MCF 10A (cell line): ENCODE measurements at regions not wholly inside any gene's neighbourhood (a gene's known extent, or its start where the extent isn't known, plus 50 kb on each side); places are given as distances from the start of the nearest gene placed in this dataset.
A peak's percentile ranks its signal among the peaks of the same experiment; 100 is the strongest.

ENCODE experiments used
- BruUV-seq: library from RNA; stranded (reverse); fragments of 400-500 nt; replicated peaks from 2 replicates; lab custom pipeline; 2021; lab: Mats Ljungman, UMichigan
- CTCF ChIA-PET: fragments of 300-600 bp; sonication (Branson Sonifier 250); formaldehyde crosslinking; extraction: SDS; loops from one replicate; lab custom pipeline; 2021; ENCODE audit warnings: antibody characterized with exemption, inconsistent platforms; lab: Yijun Ruan, JAX
- POLR2A ChIA-PET: fragments of 300-600, 350-650 bp; sonication (Branson Sonifier 250); formaldehyde crosslinking; extraction: SDS; loops from one replicate; lab custom pipeline; 2020; ENCODE audit warnings: antibody characterized with exemption, inconsistent platforms; lab: Yijun Ruan, JAX
- DNase-seq: peaks from one replicate; pipeline ENCODE4 v3.0.0-alpha.2; 2018; ENCODE audit not compliant: unreplicated experiment
- H3K27ac Mint-ChIP-seq: one replicate; pipeline ENCODE4 v1.8.0; 2022; ENCODE audit warnings: mild to moderate bottlenecking, low read depth, mixed read lengths; ENCODE audit not compliant: unreplicated experiment
- H3K27me3 Mint-ChIP-seq: one replicate; pipeline ENCODE4 v1.8.0; 2022; ENCODE audit warnings: mixed read lengths; ENCODE audit not compliant: insufficient read depth, unreplicated experiment
- H3K36me3 Mint-ChIP-seq: one replicate; pipeline ENCODE4 v1.8.0; 2022; ENCODE audit warnings: mild to moderate bottlenecking, moderate library complexity, mixed read lengths; ENCODE audit not compliant: insufficient read depth, unreplicated experiment
- H3K4me1 Mint-ChIP-seq: one replicate; pipeline ENCODE4 v1.8.0; 2022; ENCODE audit warnings: mixed read lengths; ENCODE audit not compliant: insufficient read depth, unreplicated experiment
- H3K4me3 Mint-ChIP-seq: one replicate; pipeline ENCODE4 v1.8.0; 2022; ENCODE audit warnings: mild to moderate bottlenecking, moderate library complexity, mixed read lengths; ENCODE audit not compliant: unreplicated experiment
- H3K9me3 Mint-ChIP-seq: one replicate; pipeline ENCODE4 v1.8.0; 2022; ENCODE audit warnings: mixed read lengths; ENCODE audit not compliant: unreplicated experiment
- CTCF ChIP-seq: fragments of 200-600 bp; IDR thresholded peaks from one replicate; pipeline ENCODE4 v1.8.0; 2022; ENCODE audit warnings: antibody characterized with exemption, mild to moderate bottlenecking; ENCODE audit not compliant: unreplicated experiment
- intact Hi-C: fragments of 100-400 bp; cut with micrococcal nuclease; formaldehyde crosslinking; loops from 2 replicates; pipeline ENCODE4 v1.14.1; 2022

- no peak for TF ChIP-seq CTCF
- BruUV-seq, result no TSS peak
- peak; percentile 21 for DNase-seq
- Mint-ChIP-seq H3K27ac (no peak overlapping the region), H3K4me3 (no peak overlapping the region), H3K9me3 (no peaks in the 10 kb centered on the region), H3K27me3 (peaks cover 73% of the 10 kb centered on the region), H3K36me3 (no peaks in the 10 kb centered on the region), H3K4me1 (no peaks in the 10 kb centered on the region)
- ChIA-PET CTCF (interaction anchor here (0.7 kb wide), 1 partner anchor 124 kb away, joined by 5 read pairs; no protein-coding TSS in a partner anchor), POLR2A (no interaction called here)
- intact Hi-C loops, result no loop called here
Observed at GRCh38 chr14:92253381-92253894, 69.5 kb upstream of the SLC24A4 start.

DNA sequence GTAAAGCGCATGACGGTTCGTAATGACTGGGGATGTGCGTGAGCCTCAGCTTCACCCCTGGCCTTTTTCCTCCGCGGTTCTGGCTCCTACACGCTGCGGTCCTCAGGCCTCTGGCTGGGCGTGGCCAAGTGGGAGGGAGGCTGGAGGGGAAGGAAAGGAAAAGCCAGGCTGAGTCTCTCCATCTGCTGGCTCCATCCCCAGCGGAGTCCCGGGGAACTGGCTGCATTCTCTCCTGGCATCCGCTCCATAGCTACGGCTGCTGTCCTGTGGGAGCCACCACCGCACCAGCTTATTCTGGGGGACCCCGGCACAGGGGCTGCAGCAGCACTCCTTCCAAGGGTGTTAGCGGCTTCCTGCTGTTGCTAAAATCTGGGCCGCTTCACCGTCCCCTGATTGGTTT lies 68.2 kb upstream of the SLC24A4 start:
- ChIA-PET POLR2A (interaction anchor here (1.6 kb wide), 1 partner anchor 9 kb away, joined by 3 read pairs; no protein-coding TSS in a partner anchor), CTCF (interaction anchor here (0.6 to 1.1 kb wide), 2 partner anchors 218 to 431 kb away, joined by 3 read pairs; no protein-coding TSS in a partner anchor)
- no TSS peak for BruUV-seq
- peaks cover 71% of the 10 kb centered on the region for H3K27me3 Mint-ChIP-seq
- intact Hi-C loops, result no loop called here
- TF ChIP-seq CTCF, result no peak
- H3K9me3 Mint-ChIP-seq, result no peaks in the 10 kb centered on the region
- no peak overlapping the region for H3K27ac Mint-ChIP-seq
- no peaks in the 10 kb centered on the region for H3K36me3 Mint-ChIP-seq
- H3K4me1 Mint-ChIP-seq, result no peaks in the 10 kb centered on the region
- no peak overlapping the region for H3K4me3 Mint-ChIP-seq
- no peak for DNase-seq

DNA sequence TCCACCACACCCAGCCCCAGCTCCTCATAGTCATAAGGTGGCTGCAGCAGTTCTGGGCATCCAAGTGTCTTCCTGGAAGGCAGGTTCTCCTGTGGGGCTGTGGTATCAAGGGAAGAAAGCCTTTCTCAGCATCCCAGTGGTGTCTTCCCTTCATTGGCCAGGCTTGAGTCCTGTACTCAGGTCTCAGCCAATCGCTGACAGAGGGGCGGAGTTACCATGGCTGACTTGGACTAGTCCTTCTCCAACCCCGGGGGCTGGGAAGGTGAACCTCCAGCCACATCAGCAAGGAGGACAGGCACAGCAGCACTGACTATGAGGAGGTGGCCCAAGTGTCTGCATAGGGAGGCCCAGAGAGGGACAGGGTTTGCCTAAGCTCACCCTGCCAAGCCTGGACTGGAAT lies 64.0 kb upstream of the SLC24A4 start:
- Mint-ChIP-seq H3K9me3 (no peaks in the 10 kb centered on the region), H3K36me3 (no peaks in the 10 kb centered on the region), H3K27ac (no peak overlapping the region), H3K4me3 (no peak overlapping the region), H3K27me3 (peaks cover 30% of the 10 kb centered on the region), H3K4me1 (no peaks in the 10 kb centered on the region)
- no TSS peak for BruUV-seq
- intact Hi-C loops, result no loop called here
- TF ChIP-seq CTCF, result no peak
- no peak for DNase-seq
- POLR2A ChIA-PET, result interaction anchor here (0.9 kb wide), 1 partner anchor 20 kb away, joined by 3 read pairs; no protein-coding TSS in a partner anchor
- CTCF ChIA-PET, result no interaction called here

DNA sequence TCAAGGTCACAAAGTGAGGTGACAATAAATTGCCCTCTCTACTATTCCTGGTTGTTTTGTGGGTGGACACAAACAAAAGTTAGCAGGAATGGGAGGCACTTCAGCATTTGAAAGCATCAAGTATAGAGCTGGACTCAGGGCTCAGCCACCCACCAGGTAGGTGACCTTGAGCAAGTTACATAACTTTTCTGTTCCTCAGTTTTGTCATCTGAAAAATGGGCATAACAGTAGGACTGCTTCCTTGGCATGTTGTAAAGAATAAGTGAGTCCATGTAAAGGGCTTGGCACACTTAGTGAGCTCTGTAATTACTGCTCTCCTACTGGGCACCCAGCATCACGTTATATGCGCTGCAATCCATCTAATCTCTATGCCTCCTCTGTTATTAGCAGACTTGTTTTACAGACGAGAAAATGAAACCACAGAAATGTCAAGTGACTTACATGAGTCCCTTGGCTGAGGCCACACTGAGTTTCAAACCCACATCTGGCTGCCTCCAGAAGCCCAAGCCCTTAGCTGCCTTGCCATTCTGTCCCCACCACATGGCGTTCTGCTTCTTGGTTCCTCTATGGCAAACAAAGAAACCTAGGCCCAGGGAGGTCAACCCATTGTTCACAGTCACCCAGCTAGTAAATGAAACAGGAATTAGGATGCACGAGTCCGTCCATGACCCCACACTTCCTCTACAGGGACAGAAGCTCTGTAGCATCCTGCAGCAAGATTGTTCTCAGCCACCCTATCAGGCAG lies 63.2 kb upstream of the SLC24A4 start:
- Mint-ChIP-seq H3K4me3 (no peak overlapping the region), H3K36me3 (no peaks in the 10 kb centered on the region), H3K27me3 (peaks cover 21% of the 10 kb centered on the region), H3K4me1 (no peaks in the 10 kb centered on the region), H3K27ac (no peak overlapping the region), H3K9me3 (no peaks in the 10 kb centered on the region)
- BruUV-seq, result no TSS peak
- DNase-seq, result no peak
- POLR2A ChIA-PET, result interaction anchor here (0.9 kb wide), 1 partner anchor 19 kb away, joined by 3 read pairs; no protein-coding TSS in a partner anchor
- intact Hi-C loops, result no loop called here
- no peak for TF ChIP-seq CTCF
- CTCF ChIA-PET, result no interaction called here
